ENCODE measurements at regions not wholly inside any gene's neighbourhood (a gene's known extent, or its start where the extent isn't known, plus 50 kb on each side); places are given as distances from the start of the nearest gene placed in this dataset.

DNA sequence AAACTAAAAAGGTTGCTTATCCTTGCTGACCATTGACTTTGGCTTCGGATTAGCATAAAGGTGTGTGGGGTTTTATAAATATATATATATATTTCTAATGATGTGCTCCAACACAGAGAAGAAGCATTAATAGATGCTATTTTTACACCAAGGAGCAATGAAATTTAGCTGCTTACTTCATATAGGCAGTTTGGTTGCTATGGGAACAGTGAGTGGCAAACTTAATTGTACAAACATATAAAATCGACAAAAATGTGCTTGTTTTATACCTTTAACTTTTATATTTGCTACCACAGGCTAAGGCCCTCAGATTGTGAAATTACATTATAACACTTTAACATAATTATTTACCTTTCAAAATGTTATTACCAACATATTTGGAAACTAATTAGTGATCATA lies 303.4 kb downstream of the SEC23A start:
- WGBS (ENCODE audit: insufficient coverage) = no CpG with 5 or more reads among the region's 2 CpGs
- no peak for DNase-seq
- peaks cover 0 to 9% (median 3%) of the 10 kb centered on the region in 5 experiments for H3K9me3 ChIP-seq (ENCODE audit: control extremely low read depth in 1 of 5, control insufficient read depth in 4 of 5, insufficient read depth in 2 of 5, low read depth in 1 of 5, low read length in 4 of 5)
- ChIA-PET CTCF (no interaction called here), POLR2A (no interaction called here)
- H3K27ac ChIP-seq (ENCODE audit: insufficient read depth in 1 of 2, low read depth in 1 of 2, low read length in 2 of 2, poor library complexity in 1 of 2, severe bottlenecking in 2 of 2) = no peak overlapping the region
- no peaks in the 10 kb centered on the region for H3K4me1 ChIP-seq (ENCODE audit: control extremely low read depth in 1 of 4, control insufficient read depth in 4 of 4, insufficient read depth in 4 of 4, low read length in 3 of 4)
- no peak overlapping the region for H3K4me3 ChIP-seq (ENCODE audit: control insufficient read depth in 1 of 7, extremely low read depth in 1 of 7, insufficient read depth in 4 of 7, low read depth in 2 of 7, low read length in 6 of 7)
- no peaks in the 10 kb centered on the region for H3K27me3 ChIP-seq (replicated peaks in 2 of 5; ENCODE audit: control insufficient read depth in 4 of 5, insufficient read depth in 5 of 5, low read length in 4 of 5)
- H3K36me3 ChIP-seq (ENCODE audit: control insufficient read depth in 4 of 4, insufficient read depth in 4 of 4, low read length in 3 of 4) = no peaks in the 10 kb centered on the region

DNA sequence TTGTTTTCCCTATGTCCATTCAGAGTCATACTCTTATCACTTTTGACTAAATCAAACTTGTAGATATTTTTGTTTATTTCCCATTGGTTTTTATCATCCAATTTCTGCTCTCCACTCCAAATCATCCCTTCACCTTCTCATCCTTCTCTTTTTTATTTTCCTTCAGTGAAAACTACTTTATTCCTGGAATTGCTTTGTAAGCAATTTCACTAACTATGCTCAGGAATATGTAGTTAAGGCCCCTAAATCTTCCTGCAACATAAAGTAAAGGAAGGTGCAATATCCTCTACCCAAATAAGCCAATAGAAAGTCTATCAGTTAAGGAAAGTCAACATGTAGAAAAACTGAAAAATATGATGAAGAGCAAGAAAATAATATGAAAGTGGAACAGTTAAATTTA lies 308.4 kb downstream of the SEC23A start:
- ChIA-PET CTCF (interaction anchor here (1.3 kb wide), 1 partner anchor 14 kb away, joined by 3 read pairs; no protein-coding TSS in a partner anchor), POLR2A (no interaction called here)
- no peak overlapping the region for H3K27ac ChIP-seq (ENCODE audit: insufficient read depth in 1 of 2, low read depth in 1 of 2, low read length in 2 of 2, poor library complexity in 1 of 2, severe bottlenecking in 2 of 2)
- H3K27me3 ChIP-seq (replicated peaks in 2 of 5; ENCODE audit: control insufficient read depth in 4 of 5, insufficient read depth in 5 of 5, low read length in 4 of 5) = no peaks in the 10 kb centered on the region
- H3K4me3 ChIP-seq (ENCODE audit: control insufficient read depth in 1 of 7, extremely low read depth in 1 of 7, insufficient read depth in 4 of 7, low read depth in 2 of 7, low read length in 6 of 7) = no peak overlapping the region
- DNase-seq = no peak
- no peaks in the 10 kb centered on the region for H3K4me1 ChIP-seq (ENCODE audit: control extremely low read depth in 1 of 4, control insufficient read depth in 4 of 4, insufficient read depth in 4 of 4, low read length in 3 of 4)
- H3K9me3 ChIP-seq (ENCODE audit: control extremely low read depth in 1 of 5, control insufficient read depth in 4 of 5, insufficient read depth in 2 of 5, low read depth in 1 of 5, low read length in 4 of 5) = peaks cover 0 to 3% (median 0%) of the 10 kb centered on the region in 5 experiments
- no peaks in the 10 kb centered on the region for H3K36me3 ChIP-seq (ENCODE audit: control insufficient read depth in 4 of 4, insufficient read depth in 4 of 4, low read length in 3 of 4)

DNA sequence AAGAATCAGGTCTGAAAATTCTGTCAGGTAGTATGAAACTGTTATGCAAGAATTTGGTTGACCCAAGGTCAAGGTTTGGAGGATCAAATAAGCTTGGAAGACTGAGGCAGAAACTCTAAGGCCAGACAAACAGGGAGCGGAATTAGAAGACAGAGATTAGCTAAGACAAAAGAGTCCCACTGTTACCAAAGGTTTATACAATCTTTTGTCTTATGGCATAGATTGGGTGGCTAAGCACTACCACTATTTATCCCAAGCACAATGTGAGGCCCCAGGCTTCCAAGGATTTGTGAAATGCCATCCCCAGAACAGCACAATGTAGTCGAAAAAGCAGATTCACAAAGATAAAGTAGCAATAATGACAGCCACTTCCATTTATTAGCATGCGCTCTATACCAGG lies 311.2 kb downstream of the SEC23A start:
- ChIA-PET POLR2A (no interaction called here), CTCF (no interaction called here)
- 100% methylated on average over 2 of the region's 3 CpGs for WGBS (ENCODE audit: insufficient coverage)
- H3K27ac ChIP-seq (ENCODE audit: insufficient read depth in 1 of 2, low read depth in 1 of 2, low read length in 2 of 2, poor library complexity in 1 of 2, severe bottlenecking in 2 of 2) = no peak overlapping the region
- no peaks in the 10 kb centered on the region for H3K36me3 ChIP-seq (ENCODE audit: control insufficient read depth in 4 of 4, insufficient read depth in 4 of 4, low read length in 3 of 4)
- DNase-seq = no peak
- no peak overlapping the region for H3K4me3 ChIP-seq (ENCODE audit: control insufficient read depth in 1 of 7, extremely low read depth in 1 of 7, insufficient read depth in 4 of 7, low read depth in 2 of 7, low read length in 6 of 7)
- H3K4me1 ChIP-seq (ENCODE audit: control extremely low read depth in 1 of 4, control insufficient read depth in 4 of 4, insufficient read depth in 4 of 4, low read length in 3 of 4) = no peaks in the 10 kb centered on the region
- H3K27me3 ChIP-seq (replicated peaks in 2 of 5; ENCODE audit: control insufficient read depth in 4 of 5, insufficient read depth in 5 of 5, low read length in 4 of 5) = no peaks in the 10 kb centered on the region
- no peaks in the 10 kb centered on the region for H3K9me3 ChIP-seq (ENCODE audit: control extremely low read depth in 1 of 5, control insufficient read depth in 4 of 5, insufficient read depth in 2 of 5, low read depth in 1 of 5, low read length in 4 of 5)

DNA sequence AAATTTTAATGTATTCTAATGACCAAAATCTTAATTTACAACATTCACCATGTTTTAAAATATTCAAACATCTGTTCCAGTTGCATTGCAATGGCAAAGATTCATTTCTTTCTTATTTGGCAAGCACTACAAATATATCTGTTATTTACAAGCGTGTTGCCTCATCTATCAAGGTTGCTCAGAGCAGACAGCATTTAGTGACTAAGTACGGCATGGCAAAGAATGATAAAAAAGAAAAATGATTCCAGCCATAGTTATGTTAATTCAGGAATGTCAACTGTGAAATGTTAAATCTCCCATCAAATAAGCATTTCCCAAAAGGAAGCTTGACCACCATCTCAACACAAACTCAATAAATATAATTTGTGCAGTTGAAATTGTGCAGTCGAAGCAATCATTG lies 312.1 kb downstream of the SEC23A start:
- Histone ChIP-seq H3K9me3 (ENCODE audit: control extremely low read depth in 1 of 5, control insufficient read depth in 4 of 5, insufficient read depth in 2 of 5, low read depth in 1 of 5, low read length in 4 of 5) (no peaks in the 10 kb centered on the region), H3K4me1 (ENCODE audit: control extremely low read depth in 1 of 4, control insufficient read depth in 4 of 4, insufficient read depth in 4 of 4, low read length in 3 of 4) (no peaks in the 10 kb centered on the region), H3K27ac (ENCODE audit: insufficient read depth in 1 of 2, low read depth in 1 of 2, low read length in 2 of 2, poor library complexity in 1 of 2, severe bottlenecking in 2 of 2) (no peak overlapping the region), H3K27me3 (replicated peaks in 2 of 5; ENCODE audit: control insufficient read depth in 4 of 5, insufficient read depth in 5 of 5, low read length in 4 of 5) (no peaks in the 10 kb centered on the region), H3K4me3 (ENCODE audit: control insufficient read depth in 1 of 7, extremely low read depth in 1 of 7, insufficient read depth in 4 of 7, low read depth in 2 of 7, low read length in 6 of 7) (no peak overlapping the region), H3K36me3 (ENCODE audit: control insufficient read depth in 4 of 4, insufficient read depth in 4 of 4, low read length in 3 of 4) (no peaks in the 10 kb centered on the region)
- ChIA-PET CTCF (no interaction called here), POLR2A (interaction anchor here (0.6 kb wide), 1 partner anchor 14 kb away, joined by 3 read pairs; no protein-coding TSS in a partner anchor)
- no CpG with 5 or more reads among the region's 3 CpGs for WGBS (ENCODE audit: insufficient coverage)
- no peak for DNase-seq

DNA sequence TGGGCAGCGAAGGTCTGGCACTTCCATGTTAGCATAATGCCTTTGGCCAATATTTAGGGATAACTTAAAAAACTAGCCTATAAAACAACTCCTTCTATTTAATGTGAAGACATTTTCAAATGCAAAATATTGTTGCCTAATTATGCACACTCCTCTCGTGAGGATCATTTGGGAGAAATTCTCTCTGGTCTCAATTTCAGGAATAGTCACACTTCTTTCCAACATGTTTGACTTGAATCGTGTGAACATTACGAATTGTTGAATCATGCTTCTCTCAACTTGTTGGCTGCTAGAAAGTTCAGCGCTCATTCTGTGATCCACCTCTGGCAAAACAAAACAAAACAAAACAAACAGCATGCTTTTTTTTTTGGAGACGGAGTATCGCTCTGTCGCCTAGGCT lies 313.2 kb downstream of the SEC23A start:
- H3K9me3 ChIP-seq (ENCODE audit: control extremely low read depth in 1 of 5, control insufficient read depth in 4 of 5, insufficient read depth in 2 of 5, low read depth in 1 of 5, low read length in 4 of 5) = no peaks in the 10 kb centered on the region
- no peak overlapping the region for H3K4me3 ChIP-seq (ENCODE audit: control insufficient read depth in 1 of 7, extremely low read depth in 1 of 7, insufficient read depth in 4 of 7, low read depth in 2 of 7, low read length in 6 of 7)
- H3K27me3 ChIP-seq (replicated peaks in 2 of 5; ENCODE audit: control insufficient read depth in 4 of 5, insufficient read depth in 5 of 5, low read length in 4 of 5) = no peaks in the 10 kb centered on the region
- 100% methylated on average over 8 of the region's 8 CpGs for WGBS (ENCODE audit: insufficient coverage)
- no peaks in the 10 kb centered on the region for H3K36me3 ChIP-seq (ENCODE audit: control insufficient read depth in 4 of 4, insufficient read depth in 4 of 4, low read length in 3 of 4)
- CTCF ChIA-PET = no interaction called here
- H3K27ac ChIP-seq (ENCODE audit: insufficient read depth in 1 of 2, low read depth in 1 of 2, low read length in 2 of 2, poor library complexity in 1 of 2, severe bottlenecking in 2 of 2) = no peak overlapping the region
- no peaks in the 10 kb centered on the region for H3K4me1 ChIP-seq (ENCODE audit: control extremely low read depth in 1 of 4, control insufficient read depth in 4 of 4, insufficient read depth in 4 of 4, low read length in 3 of 4)
- POLR2A ChIA-PET = no interaction called here
- no peak for DNase-seq

DNA sequence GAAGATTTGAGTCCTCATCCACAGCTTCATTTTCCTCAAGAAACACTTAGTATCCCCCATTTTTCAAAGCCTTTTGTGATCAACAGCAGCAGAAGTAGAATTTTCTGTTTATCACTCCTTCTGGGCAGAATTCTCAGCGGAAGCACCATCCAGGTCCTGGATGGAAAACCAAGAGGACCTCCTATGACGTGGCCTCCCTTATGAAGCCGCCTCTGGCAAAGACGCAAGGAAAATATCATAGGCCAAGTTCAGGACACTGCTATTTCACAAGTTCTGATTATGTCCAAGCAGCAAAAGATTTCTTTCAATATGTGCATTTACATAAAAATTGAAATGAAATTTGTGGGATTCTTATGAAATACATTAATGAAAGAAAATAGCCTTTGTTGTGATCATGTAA lies 315.0 kb downstream of the SEC23A start:
- CTCF ChIA-PET = no interaction called here
- Histone ChIP-seq H3K36me3 (ENCODE audit: control insufficient read depth in 4 of 4, insufficient read depth in 4 of 4, low read length in 3 of 4) (no peaks in the 10 kb centered on the region), H3K27me3 (replicated peaks in 2 of 5; ENCODE audit: control insufficient read depth in 4 of 5, insufficient read depth in 5 of 5, low read length in 4 of 5) (no peaks in the 10 kb centered on the region), H3K27ac (ENCODE audit: insufficient read depth in 1 of 2, low read depth in 1 of 2, low read length in 2 of 2, poor library complexity in 1 of 2, severe bottlenecking in 2 of 2) (no peak overlapping the region), H3K4me3 (ENCODE audit: control insufficient read depth in 1 of 7, extremely low read depth in 1 of 7, insufficient read depth in 4 of 7, low read depth in 2 of 7, low read length in 6 of 7) (no peak overlapping the region), H3K4me1 (ENCODE audit: control extremely low read depth in 1 of 4, control insufficient read depth in 4 of 4, insufficient read depth in 4 of 4, low read length in 3 of 4) (no peaks in the 10 kb centered on the region), H3K9me3 (ENCODE audit: control extremely low read depth in 1 of 5, control insufficient read depth in 4 of 5, insufficient read depth in 2 of 5, low read depth in 1 of 5, low read length in 4 of 5) (peaks cover 0 to 1% (median 0%) of the 10 kb centered on the region in 5 experiments)
- 84% methylated on average over 2 of the region's 4 CpGs for WGBS (ENCODE audit: insufficient coverage)
- POLR2A ChIA-PET = no interaction called here
- no peak for DNase-seq

DNA sequence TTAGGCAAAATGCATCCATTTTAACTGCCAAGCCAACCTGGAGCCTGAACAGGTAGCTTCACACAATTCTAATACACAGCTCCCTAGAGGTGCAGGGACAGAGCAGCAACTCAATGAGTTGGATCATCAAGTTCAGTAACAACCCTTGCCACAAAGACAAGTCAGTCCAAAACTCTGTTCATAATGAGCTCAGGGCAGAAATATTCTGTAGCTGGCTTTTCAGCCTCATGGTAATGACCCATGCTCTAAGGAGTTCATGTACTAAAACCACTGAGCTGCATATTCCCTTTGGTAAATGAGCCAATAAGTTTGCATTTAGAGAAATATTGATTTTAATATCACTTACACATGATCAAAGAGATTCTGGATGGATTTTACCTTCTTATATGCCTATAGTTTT lies 316.1 kb downstream of the SEC23A start:
- no peak for DNase-seq
- ChIA-PET POLR2A (no interaction called here), CTCF (no interaction called here)
- Histone ChIP-seq H3K36me3 (ENCODE audit: control insufficient read depth in 4 of 4, insufficient read depth in 4 of 4, low read length in 3 of 4) (no peaks in the 10 kb centered on the region), H3K4me3 (ENCODE audit: control insufficient read depth in 1 of 7, extremely low read depth in 1 of 7, insufficient read depth in 4 of 7, low read depth in 2 of 7, low read length in 6 of 7) (no peak overlapping the region), H3K27ac (ENCODE audit: insufficient read depth in 1 of 2, low read depth in 1 of 2, low read length in 2 of 2, poor library complexity in 1 of 2, severe bottlenecking in 2 of 2) (no peak overlapping the region), H3K4me1 (ENCODE audit: control extremely low read depth in 1 of 4, control insufficient read depth in 4 of 4, insufficient read depth in 4 of 4, low read length in 3 of 4) (no peaks in the 10 kb centered on the region), H3K27me3 (replicated peaks in 2 of 5; ENCODE audit: control insufficient read depth in 4 of 5, insufficient read depth in 5 of 5, low read length in 4 of 5) (no peaks in the 10 kb centered on the region), H3K9me3 (ENCODE audit: control extremely low read depth in 1 of 5, control insufficient read depth in 4 of 5, insufficient read depth in 2 of 5, low read depth in 1 of 5, low read length in 4 of 5) (peaks cover 0 to 1% (median 0%) of the 10 kb centered on the region in 5 experiments)

DNA sequence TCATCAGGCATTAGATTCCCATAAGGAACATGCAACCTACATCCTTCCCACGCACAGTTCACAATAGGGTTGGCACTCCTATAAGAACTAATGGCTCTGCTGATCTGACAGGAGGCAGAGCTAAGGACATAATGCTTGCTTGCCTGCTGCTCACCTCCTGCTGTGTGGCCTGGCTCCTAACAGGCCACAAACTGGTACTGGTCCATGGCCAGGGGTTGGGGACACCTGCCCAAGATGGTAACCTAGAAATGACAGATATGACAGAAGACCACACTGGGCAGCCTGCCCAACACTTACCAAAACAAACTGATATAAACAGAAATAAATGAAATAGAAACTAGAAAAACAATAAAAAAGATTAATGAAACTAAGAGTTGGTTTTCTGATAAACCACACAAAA lies 325.6 kb downstream of the SEC23A start:
- Histone ChIP-seq H3K9me3 (ENCODE audit: control extremely low read depth in 1 of 5, control insufficient read depth in 4 of 5, insufficient read depth in 2 of 5, low read depth in 1 of 5, low read length in 4 of 5) (no peaks in the 10 kb centered on the region), H3K4me1 (ENCODE audit: control extremely low read depth in 1 of 4, control insufficient read depth in 4 of 4, insufficient read depth in 4 of 4, low read length in 3 of 4) (no peaks in the 10 kb centered on the region), H3K27ac (ENCODE audit: insufficient read depth in 1 of 2, low read depth in 1 of 2, low read length in 2 of 2, poor library complexity in 1 of 2, severe bottlenecking in 2 of 2) (no peak overlapping the region), H3K4me3 (ENCODE audit: control insufficient read depth in 1 of 7, extremely low read depth in 1 of 7, insufficient read depth in 4 of 7, low read depth in 2 of 7, low read length in 6 of 7) (no peak overlapping the region), H3K27me3 (replicated peaks in 2 of 5; ENCODE audit: control insufficient read depth in 4 of 5, insufficient read depth in 5 of 5, low read length in 4 of 5) (no peaks in the 10 kb centered on the region), H3K36me3 (ENCODE audit: control insufficient read depth in 4 of 4, insufficient read depth in 4 of 4, low read length in 3 of 4) (no peaks in the 10 kb centered on the region)
- ChIA-PET CTCF (no interaction called here), POLR2A (no interaction called here)
- WGBS (ENCODE audit: insufficient coverage) = 100% methylated on average over 1 of the region's 1 CpG
- no peak for DNase-seq
